MV-4-11 (cell line): ENCODE measurements at regions not wholly inside any gene's neighbourhood (a gene's known extent, or its start where the extent isn't known, plus 50 kb on each side); places are given as distances from the start of the nearest gene placed in this dataset.
"Not testable (repeated sequence)": the region's sequence is repeated elsewhere in the genome, so short reads cannot be mapped to it uniquely, and the experiment has no call there.

Source experiments
- DNase-seq: peaks from one replicate; lab custom pipeline; 2025; lab: John Stamatoyannopoulos, UW

DNA sequence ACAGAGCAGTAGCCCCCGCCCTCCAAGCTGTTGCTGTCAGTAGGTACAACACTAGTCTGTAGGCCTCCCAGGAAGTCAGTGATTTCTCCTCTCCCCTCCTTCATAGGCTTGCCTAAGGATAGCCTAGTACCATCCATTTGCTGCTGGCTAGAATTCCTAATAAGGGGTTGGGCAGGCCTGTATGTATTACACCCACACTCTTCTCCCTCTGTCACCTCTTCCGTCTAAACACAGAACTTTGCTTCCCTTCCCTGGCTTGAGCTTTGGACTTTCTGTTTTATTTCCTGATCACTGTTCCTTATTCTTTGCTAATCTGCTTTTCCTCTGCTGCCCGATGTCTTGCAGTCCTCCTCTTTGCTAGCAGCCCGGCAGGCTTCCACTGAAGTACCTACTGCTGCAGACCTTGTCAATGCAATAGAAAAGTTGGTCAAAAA lies 93.4 kb upstream of the UMPS start:
- DNase-seq: peak; percentile 46

DNA sequence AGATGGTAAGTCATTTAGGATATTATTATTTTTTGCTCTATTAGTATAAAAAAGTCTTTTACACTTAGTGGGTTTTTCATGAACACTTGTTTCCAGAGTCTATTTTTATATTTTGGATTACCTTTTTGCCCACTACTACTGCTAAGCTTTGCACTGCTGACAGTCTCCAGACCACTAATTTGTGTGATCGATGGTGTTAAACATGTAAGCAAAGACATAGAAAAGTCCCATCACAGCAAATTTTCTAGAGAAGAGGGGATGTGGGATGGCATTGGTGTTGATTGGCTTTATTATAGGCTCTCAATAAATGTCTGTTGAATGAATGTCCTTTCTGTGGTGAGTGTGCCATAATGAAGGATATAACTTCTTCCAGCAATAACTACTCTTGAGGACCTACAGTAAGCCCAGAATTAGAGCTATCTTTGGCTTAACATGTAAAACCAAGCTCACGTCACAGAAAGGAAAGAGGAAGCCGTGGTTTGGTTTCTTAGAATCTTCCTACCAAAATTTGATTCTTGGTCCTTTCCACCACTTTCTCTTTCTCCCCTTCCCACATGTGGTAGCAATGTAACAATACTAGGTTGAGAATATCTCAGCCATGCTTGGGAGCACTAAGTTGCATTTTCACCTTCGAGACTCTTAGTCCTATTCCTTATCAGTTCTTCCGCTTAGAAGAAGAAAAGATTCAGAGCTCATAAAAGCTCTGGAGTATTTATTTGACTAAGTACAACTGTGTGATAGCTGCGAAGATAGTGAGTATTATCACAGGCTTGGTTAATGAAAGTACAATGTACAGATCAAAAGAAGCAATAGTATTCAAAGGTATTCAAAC lies 90.6 kb upstream of the UMPS start:
- DNase-seq: peak; percentile 96

DNA sequence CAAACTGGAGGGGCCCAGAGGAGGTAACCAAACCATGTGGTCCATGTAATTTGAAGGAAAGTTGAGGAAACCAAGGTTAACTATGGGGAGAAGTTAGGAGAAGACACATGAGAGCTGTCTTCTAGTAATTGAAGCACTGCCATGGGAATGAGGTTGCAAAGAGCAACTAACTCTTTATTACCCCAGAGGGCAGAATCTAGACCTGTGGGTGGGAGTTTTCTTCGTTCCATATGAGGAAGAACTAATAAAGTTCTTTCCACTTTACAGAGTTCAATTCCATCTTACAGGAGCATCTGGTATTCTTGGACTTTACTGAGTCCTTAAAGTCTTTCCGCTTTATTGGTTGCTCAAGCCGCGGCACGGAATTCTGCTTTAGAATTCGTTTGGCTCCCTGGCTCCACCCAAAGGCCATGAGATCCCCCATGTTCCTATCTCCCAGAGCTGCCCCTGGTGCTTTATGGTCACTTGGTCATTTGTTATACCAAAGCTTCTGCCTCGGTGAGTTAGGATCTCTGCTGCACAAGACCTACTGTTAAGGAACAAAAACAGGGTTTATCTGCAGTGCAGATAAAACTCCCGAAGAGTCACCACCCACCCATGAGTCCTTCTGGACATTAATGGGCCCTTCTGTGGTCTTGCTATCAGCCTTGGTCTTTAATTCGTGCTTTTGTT lies 89.5 kb upstream of the UMPS start:
- no peak for DNase-seq

DNA sequence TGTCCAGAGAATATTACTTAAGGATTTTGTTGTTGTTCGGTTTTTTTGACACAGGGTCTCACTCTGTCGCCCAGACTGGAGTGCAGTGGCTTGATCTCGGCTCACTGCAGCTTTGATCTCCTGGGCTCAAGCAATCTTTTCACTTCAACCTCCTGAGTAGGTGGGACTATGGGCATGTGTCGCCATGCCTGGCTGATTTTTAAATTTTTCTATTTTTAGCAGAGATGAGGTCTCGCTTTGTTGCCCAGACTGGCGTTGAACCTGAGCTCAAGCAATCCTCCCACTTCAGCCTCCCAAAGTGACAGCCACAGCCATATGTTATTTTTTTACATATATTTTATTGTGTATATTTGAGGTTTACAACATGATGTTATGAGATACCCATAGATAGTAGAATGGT lies 86.8 kb upstream of the UMPS start:
- DNase-seq: no peak

DNA sequence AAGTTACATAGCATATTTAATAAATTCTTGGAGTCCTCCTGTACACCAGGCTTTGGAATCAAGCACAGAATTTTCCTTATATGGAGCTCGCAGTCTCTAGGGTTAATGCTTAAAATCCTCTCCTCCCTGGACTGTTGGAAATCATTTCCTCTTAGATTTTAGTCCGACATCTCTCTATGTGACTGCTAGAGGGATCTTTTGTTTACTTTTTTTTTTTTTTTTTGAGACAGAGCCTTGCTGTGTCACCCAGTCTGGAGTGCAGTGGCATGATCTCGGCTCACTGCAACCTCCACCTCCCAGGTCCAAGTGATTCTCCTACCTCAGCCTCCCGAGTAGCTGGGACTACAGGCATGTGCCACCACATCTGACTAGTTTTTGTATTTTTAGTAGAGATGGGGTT lies 84.1 kb upstream of the UMPS start:
- DNase-seq: not testable (repeated sequence)

DNA sequence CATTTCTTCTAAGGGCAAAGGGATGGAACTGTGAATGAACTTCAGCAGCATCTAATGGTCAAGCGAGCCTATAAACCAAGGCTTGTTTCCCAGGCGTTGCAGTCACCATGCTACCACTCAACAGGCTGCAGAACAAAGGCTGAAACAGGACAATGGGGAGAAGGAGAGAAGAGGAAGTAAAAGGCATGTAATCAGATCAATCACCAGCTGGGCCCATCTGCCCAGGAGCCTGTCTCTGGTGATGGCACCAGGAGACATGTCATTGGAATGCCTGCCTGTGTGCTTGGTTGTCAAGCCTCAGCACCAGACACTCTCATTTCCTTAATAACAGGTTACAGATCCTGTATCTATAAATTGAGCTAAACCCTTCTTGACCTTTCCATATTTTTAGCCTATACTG lies 81.7 kb upstream of the UMPS start:
- peak; percentile 54 for DNase-seq

DNA sequence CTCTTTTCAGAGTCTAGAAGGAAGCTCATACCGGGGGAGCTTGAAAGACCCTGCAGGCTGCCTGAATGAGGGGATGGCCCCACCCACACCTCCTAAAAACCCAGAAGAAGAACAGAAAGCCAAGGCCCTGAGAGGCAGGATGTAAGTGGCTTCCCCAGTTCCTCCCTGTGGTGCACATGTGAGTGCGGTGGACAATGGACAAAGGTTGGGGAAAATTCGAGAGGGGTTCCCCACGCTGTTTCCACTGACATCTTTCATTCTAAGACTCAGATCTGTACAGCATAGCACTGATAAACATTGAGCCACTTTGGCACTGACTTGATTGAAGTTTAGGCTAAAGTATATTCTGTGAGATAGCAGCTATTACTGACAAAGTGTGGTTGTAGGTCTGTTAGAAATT lies 79.5 kb upstream of the UMPS start:
- peak; percentile 74 for DNase-seq

DNA sequence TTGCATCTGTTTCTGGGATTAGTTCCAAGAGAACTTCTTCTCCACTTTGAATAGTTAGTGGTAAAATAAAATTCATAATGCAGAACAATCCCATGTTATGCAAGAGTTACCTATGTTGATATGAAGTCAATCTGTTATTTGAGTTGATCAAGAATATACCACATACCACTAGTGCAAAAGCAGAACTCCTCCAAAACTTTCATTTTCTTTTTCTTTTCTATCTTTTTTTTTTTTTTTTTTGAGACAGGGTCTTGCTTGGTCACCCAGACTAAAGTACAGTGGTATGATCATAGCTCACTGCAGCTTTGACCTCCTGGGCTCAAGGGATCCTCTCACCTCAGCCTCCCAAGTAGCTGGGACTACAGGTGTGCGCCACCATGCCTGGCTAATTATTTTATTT lies 78.8 kb upstream of the UMPS start:
- peak; percentile 31 for DNase-seq

DNA sequence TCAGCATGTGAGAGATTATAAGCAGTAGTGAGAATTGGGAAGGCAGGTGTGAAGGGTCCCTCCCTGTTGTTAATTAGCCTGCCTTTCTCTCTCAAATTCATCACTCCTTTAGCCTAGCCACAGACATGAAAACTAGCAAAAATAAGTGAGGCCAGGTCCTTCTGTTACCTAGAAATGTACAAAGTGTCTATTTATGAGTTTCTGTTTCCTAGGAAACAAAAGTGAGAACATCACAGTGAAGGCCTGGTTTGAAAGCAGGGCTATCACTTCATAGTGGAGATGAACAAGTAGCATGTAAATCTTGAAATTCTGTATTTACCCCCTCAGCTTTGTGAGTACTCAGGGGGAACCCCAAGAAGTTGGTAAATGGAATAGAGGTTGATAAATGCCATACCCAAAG lies 78.2 kb upstream of the UMPS start:
- DNase-seq: no peak

DNA sequence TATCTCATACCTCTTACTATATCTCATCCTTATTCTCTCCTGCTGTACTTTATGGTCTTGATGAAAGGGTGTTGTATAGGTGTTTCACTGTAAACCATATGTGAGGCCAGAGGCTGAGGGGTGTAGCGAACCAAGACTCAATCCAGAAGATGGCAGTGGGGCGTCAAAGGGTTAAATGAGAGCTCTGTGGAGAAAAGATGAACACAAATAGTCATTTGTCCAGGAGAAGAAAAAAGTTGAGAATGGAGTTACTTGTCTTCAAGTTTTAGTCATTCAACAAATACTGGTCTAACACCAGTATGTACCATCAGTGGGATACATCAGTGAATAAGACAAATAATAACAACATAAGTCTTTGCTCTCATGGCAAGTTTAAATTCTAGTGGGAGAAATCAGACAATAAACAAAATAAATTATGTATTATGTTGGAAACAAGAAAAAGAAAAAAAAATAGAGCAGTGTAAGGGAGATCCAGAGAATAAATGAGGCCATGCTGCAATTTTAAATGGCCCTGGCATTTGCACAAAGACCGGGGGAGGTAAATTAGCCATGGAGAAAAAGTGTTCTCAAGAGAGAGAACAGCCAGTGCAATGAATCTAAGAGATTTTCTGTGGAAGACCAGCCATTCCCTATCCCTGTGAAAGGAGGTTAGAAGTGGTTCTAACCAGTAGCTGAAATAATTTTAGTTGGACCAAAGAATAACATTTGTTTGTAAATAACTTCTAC lies 77.0 kb upstream of the UMPS start:
- no peak for DNase-seq

DNA sequence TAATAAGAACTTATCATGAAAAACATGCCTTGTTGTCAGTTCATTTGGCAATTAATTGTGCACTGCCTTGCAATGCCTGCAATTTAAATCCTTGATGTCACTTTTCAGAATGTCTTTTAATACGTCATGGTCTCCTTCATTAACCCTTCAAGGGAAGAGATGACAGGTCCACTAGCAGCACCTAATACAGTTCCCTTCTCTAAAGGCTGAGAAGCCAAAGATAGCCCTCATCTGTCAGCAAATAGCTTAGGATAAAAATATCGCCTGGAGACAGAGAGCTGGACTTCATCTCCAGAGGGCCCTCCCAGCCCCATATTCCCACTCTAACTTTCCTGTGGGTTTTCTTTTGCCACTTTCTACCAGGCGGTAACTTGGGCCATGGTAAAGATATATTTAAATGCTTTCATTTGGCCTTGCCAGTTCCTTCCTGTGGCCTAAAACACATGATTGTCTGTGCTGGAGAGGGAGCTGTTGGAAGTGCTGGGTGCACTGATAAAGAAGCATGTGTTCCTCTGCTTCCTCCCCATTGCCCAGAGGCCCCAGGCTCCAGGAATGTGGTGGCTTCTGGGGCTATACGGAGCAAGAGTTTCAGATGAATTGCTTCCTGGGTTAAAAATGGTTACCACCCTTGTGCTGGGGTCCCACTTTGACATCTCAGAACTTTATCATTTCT lies 76.3 kb upstream of the UMPS start:
- no peak for DNase-seq

DNA sequence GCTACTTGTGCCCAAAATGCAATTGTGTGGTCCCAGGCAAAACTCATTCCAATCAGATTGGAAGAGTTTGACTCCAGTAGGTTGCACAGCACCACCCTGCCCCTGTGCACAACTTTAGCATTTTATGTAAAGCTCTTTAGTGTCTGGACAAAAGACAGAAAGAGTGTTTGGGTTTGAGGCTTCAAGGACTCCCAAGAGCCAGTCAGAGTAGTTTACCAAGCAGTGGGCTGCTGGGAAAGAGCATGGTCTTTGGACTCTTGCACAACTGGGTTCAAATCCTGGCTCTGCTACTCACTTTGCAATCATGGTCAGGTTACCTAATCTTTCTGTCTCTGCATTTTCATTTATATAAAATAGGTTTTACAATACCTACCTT lies 75.8 kb upstream of the UMPS start:
- DNase-seq: no peak

DNA sequence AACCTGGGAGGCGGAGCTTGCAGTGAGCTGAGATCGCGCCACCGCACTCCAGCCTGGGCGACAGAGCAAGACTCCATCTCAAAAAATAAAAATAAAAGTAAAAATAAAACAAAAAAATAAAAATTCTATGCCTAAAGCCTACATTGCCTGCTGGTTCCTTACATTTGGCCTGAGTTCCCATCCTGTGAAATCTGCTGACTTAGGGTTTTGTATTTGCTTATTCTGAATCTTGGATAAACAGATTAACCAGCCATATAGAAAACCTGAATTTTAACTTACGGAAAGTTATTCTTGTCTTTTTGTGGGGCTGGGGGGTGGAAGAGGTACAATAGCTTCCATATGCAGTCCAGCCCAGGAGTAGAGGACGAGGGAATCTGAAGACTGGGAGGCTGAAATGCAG lies 73.7 kb upstream of the UMPS start:
- no peak for DNase-seq

DNA sequence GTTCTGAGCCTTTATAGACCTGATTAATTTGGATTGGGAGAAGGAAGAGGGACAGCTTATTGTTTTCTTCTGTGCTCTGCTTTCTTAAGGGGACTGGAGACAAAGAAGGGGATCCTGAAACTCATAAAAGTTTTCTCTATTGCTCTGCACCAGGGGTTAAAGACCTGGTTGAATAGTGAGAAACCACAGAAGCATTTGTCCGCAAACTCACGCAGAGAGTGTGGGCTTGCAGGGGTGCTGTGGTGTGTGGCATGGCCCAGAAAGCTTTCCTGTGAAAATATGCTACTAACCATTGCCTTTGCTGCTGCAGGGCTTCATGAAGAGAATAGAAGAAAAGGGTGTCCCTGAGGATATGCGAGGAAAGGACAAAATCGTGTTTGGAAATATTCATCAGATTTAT lies 73.1 kb upstream of the UMPS start:
- peak; percentile 55 for DNase-seq

DNA sequence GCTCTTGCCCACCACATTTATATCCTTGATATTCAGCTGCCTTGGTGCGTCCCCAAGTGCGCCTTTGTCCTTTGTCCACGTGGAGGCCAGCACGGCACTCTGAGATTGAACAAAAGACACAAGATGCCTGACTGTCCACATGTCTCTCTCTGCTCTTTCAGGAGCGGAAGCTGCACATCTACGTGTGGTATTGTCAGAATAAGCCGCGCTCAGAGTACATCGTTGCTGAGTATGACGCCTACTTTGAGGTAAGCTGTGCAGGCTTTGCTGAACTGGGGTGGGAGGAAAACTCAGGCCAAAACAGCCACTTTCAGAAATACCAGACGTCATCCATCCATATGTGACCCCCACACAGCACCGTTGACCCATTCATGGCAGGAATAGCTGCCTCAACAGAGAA lies 72.0 kb upstream of the UMPS start:
- DNase-seq: no peak

DNA sequence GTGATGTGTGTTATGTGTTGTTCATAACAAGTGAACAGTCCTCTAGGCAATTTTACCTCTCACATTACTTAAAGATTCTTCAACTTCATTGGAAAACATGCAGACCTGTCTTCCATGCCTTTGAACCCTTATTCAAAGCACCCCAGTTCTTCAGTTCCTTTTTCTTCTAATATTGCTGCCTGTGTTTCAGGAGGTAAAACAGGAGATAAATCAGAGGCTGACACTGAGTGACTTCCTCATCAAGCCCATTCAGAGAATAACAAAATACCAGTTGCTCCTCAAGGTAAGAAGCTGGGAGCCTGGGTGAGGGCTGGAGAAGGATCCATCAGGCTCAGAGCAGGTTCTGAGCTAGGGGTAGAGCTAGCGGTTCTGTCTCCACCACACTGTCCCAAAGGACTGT lies 71.1 kb upstream of the UMPS start:
- DNase-seq: no peak

DNA sequence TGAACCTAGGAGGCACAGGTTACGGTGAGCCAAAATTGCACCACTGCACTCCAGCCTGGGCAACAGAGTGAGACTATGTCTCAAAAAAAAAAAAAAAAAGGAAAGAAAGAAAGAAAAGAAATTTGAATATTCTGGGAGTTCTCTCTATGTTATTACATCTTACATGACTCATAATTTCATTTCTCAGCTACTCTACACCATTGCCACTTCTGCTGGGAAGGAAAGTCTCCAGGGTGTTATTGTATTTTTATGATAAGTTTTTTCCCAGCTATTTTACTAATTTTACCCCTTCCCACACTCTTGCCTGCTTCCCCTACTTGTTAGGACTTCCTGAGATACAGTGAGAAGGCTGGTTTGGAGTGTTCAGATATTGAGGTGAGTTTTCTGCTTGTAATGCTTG lies 69.7 kb upstream of the UMPS start:
- no peak for DNase-seq

DNA sequence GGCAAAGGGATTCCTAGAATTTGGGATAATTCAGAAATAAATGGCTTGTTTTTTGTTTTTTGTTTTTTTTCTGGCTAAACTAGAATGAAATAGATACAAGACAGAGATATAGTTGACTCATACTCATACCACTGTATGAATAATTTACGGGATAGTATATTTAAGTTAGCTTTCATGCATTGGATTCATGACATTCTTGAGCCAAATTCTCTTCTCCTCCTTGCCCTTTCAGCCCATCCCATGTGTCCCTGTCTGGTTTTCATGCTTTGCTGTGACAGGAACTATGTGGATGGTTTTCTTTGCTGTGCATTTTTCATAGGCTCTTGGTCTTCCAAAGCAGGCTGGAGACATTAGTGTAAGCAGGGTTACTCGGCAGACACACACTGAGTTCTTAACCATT lies 66.6 kb upstream of the UMPS start:
- no peak for DNase-seq

DNA sequence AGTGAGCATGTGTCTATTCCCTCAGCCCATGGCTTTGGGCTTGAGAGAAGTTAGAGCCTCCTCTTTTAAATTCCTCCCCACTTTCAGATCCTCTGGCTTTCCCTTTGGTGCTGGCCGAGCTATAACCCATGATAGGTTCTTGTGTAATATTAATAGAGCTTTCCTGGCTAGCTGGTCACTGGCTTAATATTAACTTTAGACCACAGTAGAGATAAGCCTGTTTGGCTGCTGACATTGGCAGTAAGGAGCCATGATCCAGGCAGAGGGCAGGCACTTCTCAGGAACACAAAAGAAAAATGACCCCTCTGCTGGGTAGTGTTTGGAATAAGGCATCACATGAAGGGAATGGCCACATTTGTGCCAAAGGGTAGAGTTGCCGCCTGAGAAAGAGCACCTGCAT lies 65.4 kb upstream of the UMPS start:
- no peak for DNase-seq

DNA sequence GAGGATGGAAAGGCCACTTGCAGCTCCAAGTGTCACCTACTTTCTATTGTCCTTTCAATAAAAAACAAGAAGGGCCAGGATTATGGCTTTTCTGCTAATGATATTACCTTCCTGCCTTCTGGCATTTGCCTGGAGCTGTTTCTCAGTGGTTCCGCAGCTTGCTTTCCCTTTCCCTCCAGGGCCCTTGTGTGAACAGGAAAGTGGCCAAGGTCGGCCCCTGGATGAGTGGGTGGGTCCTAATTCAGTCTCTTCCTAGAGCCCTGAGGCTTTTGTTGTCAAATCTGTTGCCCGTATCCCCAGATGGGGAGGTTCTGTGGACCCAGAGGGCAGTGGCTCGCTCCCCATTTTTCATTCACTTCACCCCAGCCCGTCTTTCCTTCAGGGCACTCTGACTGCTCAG lies 64.2 kb upstream of the UMPS start:
- DNase-seq: no peak

DNA sequence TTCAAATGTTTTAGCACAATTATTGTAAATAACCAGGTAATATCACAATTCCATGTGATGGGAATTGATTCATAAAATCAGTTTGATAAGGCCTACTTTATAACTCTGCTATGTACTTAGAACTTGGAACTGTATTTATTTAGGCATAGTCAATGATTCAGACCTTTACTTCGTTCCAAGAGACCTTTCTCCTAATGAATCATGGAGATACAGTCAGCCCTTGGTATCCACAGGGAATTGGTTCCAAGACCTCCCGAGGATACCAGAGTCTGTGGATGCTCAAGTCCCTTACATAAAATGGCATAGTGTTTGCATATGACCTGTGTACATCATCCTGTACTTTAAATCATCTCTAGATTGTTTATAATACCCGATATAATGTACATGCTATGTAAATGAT lies 60.8 kb upstream of the UMPS start:
- DNase-seq: no peak

DNA sequence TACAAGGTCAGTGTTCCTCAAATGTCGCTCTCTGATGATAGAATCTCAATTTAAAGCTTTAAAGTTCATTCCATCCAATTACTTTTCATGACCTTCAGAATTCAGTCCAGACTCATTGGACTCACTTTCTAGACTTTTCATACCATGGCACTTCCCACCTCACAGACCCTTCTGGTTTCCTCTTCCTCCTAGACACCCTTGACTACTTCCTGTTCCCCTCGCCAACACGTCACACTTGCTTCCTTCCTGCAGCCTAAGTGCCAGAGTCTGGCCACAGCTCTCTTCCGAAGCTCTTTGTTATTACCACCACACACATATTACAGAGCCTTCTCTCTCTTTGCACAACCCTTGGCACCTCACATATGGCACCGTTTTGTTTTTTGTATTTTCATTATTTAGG lies 59.1 kb upstream of the UMPS start:
- peak; percentile 25 for DNase-seq

DNA sequence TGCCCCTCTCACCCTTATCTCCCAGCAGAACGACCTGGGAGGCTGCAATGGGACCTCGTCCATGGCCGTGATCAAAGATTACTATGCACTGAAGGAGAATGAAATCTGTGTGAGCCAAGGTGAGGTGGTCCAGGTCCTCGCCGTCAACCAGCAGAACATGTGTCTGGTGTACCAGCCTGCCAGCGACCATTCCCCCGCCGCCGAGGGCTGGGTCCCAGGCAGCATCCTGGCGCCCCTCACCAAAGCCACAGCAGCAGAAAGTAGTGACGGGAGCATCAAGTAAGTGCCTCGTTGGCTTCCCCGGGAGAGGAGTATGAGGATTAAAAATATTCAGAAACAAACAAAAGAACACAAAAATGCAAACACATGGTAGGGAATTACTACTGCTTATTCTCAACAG lies 55.9 kb upstream of the UMPS start:
- no peak for DNase-seq
